NCI-H345 treated with DMSO at 0.1 percent for 48 hours (cell line): ENCODE measurements at regions not wholly inside any gene's neighbourhood (a gene's known extent, or its start where the extent isn't known, plus 50 kb on each side); places are given as distances from the start of the nearest gene placed in this dataset.
"Not testable (repeated sequence)": the region's sequence is repeated elsewhere in the genome, so short reads cannot be mapped to it uniquely, and the experiment has no call there.

Experiments
- DNase-seq: peaks from one replicate; lab custom pipeline; 2025; ENCODE audit not compliant: unreplicated experiment; lab: John Stamatoyannopoulos, UW

- DNase-seq, result no peak
Measured at GRCh38 chr2:210955591-210955990, 399.2 kb downstream of the CPS1 start.

- no peak for DNase-seq
Measured at GRCh38 chr2:210956101-210956500, 399.7 kb downstream of the CPS1 start.

GRCh38 chr2:210961249-210961648 lies 404.9 kb downstream of the CPS1 start:
- DNase-seq, result no peak

- no peak for DNase-seq
Measured at GRCh38 chr2:210963386-210963785, 407.0 kb downstream of the CPS1 start.

- DNase-seq, result no peak
Measured at GRCh38 chr2:210964141-210964764, 407.9 kb downstream of the CPS1 start.

GRCh38 chr2:210965472-210965871 lies 409.1 kb downstream of the CPS1 start:
- DNase-seq, result no peak

- DNase-seq, result no peak
Measured at GRCh38 chr2:210966330-210966729, 409.9 kb downstream of the CPS1 start.

- no peak for DNase-seq
Measured at GRCh38 chr2:210971431-210971830, 415.0 kb downstream of the CPS1 start.

GRCh38 chr2:210986806-210987205 lies 430.4 kb downstream of the CPS1 start:
- DNase-seq, result not testable (repeated sequence)

- DNase-seq, result no peak
Measured at GRCh38 chr2:210991107-210991506, 434.7 kb downstream of the CPS1 start.

- DNase-seq, result no peak
Measured at GRCh38 chr2:210994104-210994503, 437.7 kb downstream of the CPS1 start.

GRCh38 chr2:210997373-210997772 lies 441.0 kb downstream of the CPS1 start:
- no peak for DNase-seq

GRCh38 chr2:210998334-210998733 lies 441.9 kb downstream of the CPS1 start:
- DNase-seq, result no peak

- DNase-seq, result no peak
Measured at GRCh38 chr2:211014376-211014775, 458.0 kb downstream of the CPS1 start.

- DNase-seq, result no peak
Measured at GRCh38 chr2:211014906-211015305, 458.5 kb downstream of the CPS1 start.

- not testable (repeated sequence) for DNase-seq
Measured at GRCh38 chr2:211025089-211025488, 468.7 kb downstream of the CPS1 start.

- DNase-seq, result no peak
Measured at GRCh38 chr2:211026109-211026508, 469.7 kb downstream of the CPS1 start.

- DNase-seq, result no peak
Measured at GRCh38 chr2:211027976-211028375, 471.6 kb downstream of the CPS1 start.

- DNase-seq, result no peak
Measured at GRCh38 chr2:211033765-211034164, 477.4 kb downstream of the CPS1 start.

GRCh38 chr2:211035548-211036185 lies 479.3 kb downstream of the CPS1 start:
- DNase-seq, result peak; percentile 11

- DNase-seq, result no peak
Measured at GRCh38 chr2:211045025-211045424, 488.6 kb downstream of the CPS1 start.

GRCh38 chr2:211049321-211050018 lies 493.1 kb downstream of the CPS1 start:
- DNase-seq, result no peak
